ENCODE measurements at regions not wholly inside any gene's neighbourhood (a gene's known extent, or its start where the extent isn't known, plus 50 kb on each side); places are given as distances from the start of the nearest gene placed in this dataset.

- WGBS (ENCODE audit: insufficient coverage, insufficient replicate concordance, low lambda C conversion rate, missing lambda C conversion rate) = 14% methylated on average over 4 of the region's 4 CpGs
- FAIRE-seq (no peak), DNase-seq (ENCODE audit: low read depth, low spot score) (no peak), ATAC-seq (no peak)
- intact Hi-C loops (cut with micrococcal nuclease; ENCODE audit: unreplicated experiment) (no loop called here), in situ Hi-C loops (cut with MboI) (no loop called here)
- Histone ChIP-seq H3K27ac (ENCODE audit: control insufficient read depth, insufficient read depth) (no peak overlapping the region), H3K79me2 (ENCODE audit: control insufficient read depth, insufficient read depth, low read length) (no peaks in the 10 kb centered on the region), H3K4me1 (ENCODE audit: control insufficient read depth, insufficient read depth, low read length) (no peaks in the 10 kb centered on the region), H4K20me1 (ENCODE audit: control insufficient read depth, insufficient read depth) (no peaks in the 10 kb centered on the region), H3K36me3 (ENCODE audit: control insufficient read depth in 2 of 2, insufficient read depth in 2 of 2, low read length in 1 of 2) (no peaks in the 10 kb centered on the region), H2AFZ (ENCODE audit: control insufficient read depth, low read depth, low read length) (no peak overlapping the region), H3K9ac (ENCODE audit: control insufficient read depth, insufficient read depth, low read length) (no peak overlapping the region), H3K9me3 (replicated peaks; ENCODE audit: control insufficient read depth, insufficient read depth, low read length) (no peaks in the 10 kb centered on the region), H3K27me3 (replicated peaks in 1 of 2; ENCODE audit: control insufficient read depth in 2 of 2, insufficient read depth in 2 of 2, low read length in 1 of 2) (no peaks in the 10 kb centered on the region), H3K4me3 (no peak overlapping the region), H3K4me2 (ENCODE audit: control insufficient read depth, insufficient read depth) (no peak overlapping the region)
- RAD21 ChIA-PET (ENCODE audit: unreplicated experiment) = no interaction called here
- POLR2A ChIA-PET = no interaction called here
- SMC1A ChIA-PET (ENCODE audit: uncharacterized antibody, unreplicated experiment) = no interaction called here
- no TSS peak for BruUV-seq (replicated peaks)
- CTCF ChIA-PET = no interaction called here
- no peak for TF ChIP-seq BCL3 (IDR thresholded peaks at IDR 0.05; ENCODE audit: borderline replicate concordance, insufficient read depth, low read depth, low read length, poor library complexity, severe bottlenecking)
- no peak for TF ChIP-seq MEF2A (IDR thresholded peaks at IDR 0.05; ENCODE audit: insufficient read depth, low read depth, low read length)
- TF ChIP-seq RFX5 (IDR thresholded peaks at IDR 0.05; ENCODE audit: low read depth, low read length) = no peak
- TF ChIP-seq IKZF1 (conservative IDR thresholded peaks at IDR 0.05) = no peak
- no peak for TF ChIP-seq DPF2 (IDR thresholded peaks at IDR 0.05)
- no peak for TF ChIP-seq MLLT1 (IDR thresholded peaks at IDR 0.05)
- TF ChIP-seq SREBF1 (IDR thresholded peaks at IDR 0.05; ENCODE audit: low read length) = no peak
These were observed 751.9 kb upstream of the NEGR1 start for GRCh38 chr1:73034271-73034670.
